Left colon (tissue), 2 donors: ENCODE measurements at regions not wholly inside any gene's neighbourhood (a gene's known extent, or its start where the extent isn't known, plus 50 kb on each side); places are given as distances from the start of the nearest gene placed in this dataset.
"Not testable (repeated sequence)": the region's sequence is repeated elsewhere in the genome, so short reads cannot be mapped to it uniquely, and the experiment has no call there.

Experiments
- ATAC-seq: fragments of 200-7000 bp; cut with Tn5 transposase; one replicate; pipeline ENCODE4 v1.9.1; 2020; ENCODE audit warnings: mild to moderate bottlenecking, moderate library complexity
- DNase-seq, 2 donors: peaks; one replicate each; pipeline ENCODE4 v3.0.0-alpha.2; 2020
- intact Hi-C, 2 donors: fragments of 100-400 bp; cut with DNase I in 1 of 2; cut with micrococcal nuclease in 1 of 2; formaldehyde crosslinking; loops; one replicate each; pipeline versions ENCODE4 v1.11.2 to v1.14.0; 2022; cut with DNase I, micrococcal nuclease
- donor health status: DM: no; HTN: no; CAD: no.
- donor health status: DM: yes; HTN: yes; CAD: no.

DNA sequence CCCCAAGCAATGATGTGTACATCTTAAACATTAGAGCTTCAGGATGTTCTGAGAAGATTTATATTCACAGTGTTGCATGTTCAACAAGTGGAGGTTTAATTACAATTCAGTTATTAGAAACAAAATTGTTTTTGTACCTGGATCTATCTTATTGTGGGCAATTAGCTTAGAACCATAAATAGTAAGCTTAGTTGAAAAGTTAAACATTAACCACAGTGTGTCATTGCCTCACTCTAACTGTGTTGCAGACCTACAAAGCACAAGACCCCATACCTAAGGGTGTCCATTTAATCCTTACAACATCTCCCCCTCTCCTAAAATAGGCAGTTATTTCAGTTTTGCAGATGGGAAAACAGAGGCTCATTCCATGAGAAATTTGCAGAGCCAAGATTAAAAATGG lies 632.0 kb upstream of the SOX9 start:
- DNase-seq (no peak), ATAC-seq (no peak)
- intact Hi-C loops: no loop called here

- DNase-seq: no peak
- intact Hi-C loops: no loop called here
- no peak for ATAC-seq
Observed at GRCh38 chr17:71494062-71494855, 626.6 kb upstream of the SOX9 start.

GRCh38 chr17:71495420-71495819 lies 625.4 kb upstream of the SOX9 start:
- intact Hi-C loops: no loop called here
- ATAC-seq (no peak), DNase-seq (no peak)

GRCh38 chr17:71496552-71496951 lies 624.3 kb upstream of the SOX9 start:
- ATAC-seq (no peak), DNase-seq (no peak)
- intact Hi-C loops: no loop called here

DNA sequence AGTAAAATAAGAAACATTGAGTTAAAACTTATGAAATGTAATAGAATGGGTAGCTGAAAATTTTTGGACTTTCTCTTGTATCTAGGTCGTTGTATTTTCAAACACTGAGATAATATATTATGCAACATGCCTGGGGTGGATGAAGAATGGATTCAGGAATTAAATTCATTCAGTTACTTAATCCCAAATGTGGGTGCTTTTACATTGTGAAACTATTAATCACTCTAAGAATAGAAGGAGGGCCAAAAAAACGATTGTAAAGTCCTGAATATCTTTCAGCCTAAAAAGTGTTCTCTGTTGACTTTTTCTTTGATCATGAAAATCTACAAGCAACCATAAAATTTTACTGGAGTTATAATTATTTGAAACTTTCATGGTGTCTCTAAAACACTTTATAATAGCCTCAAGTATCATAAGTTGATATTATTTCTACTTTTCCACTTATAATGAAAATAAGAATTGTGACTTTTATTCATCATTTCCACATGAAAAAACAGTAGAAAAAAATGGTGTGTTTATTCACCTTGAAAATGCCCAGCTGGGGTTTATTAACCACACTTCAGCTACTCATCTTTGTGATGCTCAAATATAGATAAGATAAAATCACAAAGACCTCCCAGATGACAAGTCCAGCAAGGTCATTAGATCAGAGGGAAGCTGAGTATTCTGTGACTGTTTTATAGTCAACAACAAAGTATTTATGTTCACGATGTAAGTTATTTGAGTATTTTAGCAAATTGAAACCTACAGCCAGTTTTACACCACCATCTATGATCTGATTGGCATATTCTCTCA lies 619.9 kb upstream of the SOX9 start:
- DNase-seq (no peak), ATAC-seq (no peak)
- intact Hi-C loops: no loop called here

- ATAC-seq (no peak), DNase-seq (no peak)
- intact Hi-C loops: no loop called here
Observed at GRCh38 chr17:71501711-71502110, 619.1 kb upstream of the SOX9 start.

DNA sequence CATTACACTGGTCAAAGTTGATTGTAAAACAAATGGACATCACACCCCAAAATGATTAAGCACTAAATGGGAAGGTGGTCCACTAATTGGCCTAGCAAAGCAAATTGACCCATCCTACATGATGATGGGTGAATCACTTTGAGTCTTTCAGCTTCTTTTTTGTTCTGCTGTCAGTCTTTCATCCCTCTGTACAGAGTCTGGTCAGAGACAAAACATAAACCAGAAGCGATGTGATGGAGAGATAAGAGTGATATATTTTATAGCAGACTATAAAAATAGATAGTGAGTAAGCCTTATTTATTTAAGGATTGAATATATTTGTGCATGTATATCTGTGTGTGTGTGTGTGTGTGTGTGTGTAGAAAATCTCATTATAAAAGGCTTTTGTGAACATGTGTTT lies 618.4 kb upstream of the SOX9 start:
- DNase-seq (no peak), ATAC-seq (peak; percentile 51)
- intact Hi-C loops: no loop called here

- ATAC-seq (no peak), DNase-seq (no peak)
- intact Hi-C loops: no loop called here
Observed at GRCh38 chr17:71503710-71504465, 616.9 kb upstream of the SOX9 start.

- no peak for ATAC-seq
- intact Hi-C loops: no loop called here
- no peak for DNase-seq
Observed at GRCh38 chr17:71505200-71505599, 615.6 kb upstream of the SOX9 start.

DNA sequence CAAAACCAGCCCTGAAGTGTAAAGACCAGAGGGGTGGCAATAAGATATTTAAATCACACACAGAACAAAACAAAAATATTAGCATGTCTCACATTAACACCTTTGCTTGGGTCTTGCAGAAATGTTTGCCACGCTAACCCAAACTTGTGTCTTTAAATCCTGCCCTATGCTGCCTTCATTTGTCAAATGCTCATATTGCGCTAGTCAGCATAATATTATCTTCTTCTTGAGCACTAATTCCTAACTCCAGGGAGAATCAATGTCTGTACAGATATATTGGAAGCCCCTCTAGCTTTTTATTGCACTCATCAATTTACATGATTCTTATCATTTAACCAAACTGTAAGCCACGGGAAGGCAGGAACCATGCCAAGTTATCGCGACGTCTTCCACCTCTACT lies 614.8 kb upstream of the SOX9 start:
- intact Hi-C loops: no loop called here
- no peak for DNase-seq
- ATAC-seq: no peak

GRCh38 chr17:71511266-71511995 lies 609.4 kb upstream of the SOX9 start:
- intact Hi-C loops: no loop called here
- ATAC-seq: peak; percentile 54
- DNase-seq: no peak

DNA sequence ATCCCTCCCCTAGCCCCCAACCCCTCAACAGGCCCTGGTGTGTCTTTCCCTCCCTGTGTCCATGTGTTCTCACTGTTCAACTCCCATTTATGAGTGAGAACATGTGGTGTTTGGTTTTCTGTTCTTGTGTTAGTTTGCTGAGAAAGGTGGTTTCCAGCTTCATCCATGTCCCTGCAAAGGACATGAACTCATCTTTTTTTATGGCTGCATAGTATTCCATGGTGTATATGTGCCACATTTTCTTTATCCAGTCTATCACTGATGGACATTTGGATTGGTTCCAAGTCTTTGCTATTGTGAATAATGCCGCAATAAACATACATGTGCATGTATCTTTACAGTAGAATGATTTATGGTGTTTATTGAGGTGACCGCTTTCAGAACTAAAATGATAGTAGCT lies 607.1 kb upstream of the SOX9 start:
- DNase-seq, ATAC-seq, intact Hi-C loops: not testable (repeated sequence)

GRCh38 chr17:71516149-71516548 lies 604.7 kb upstream of the SOX9 start:
- no peak for DNase-seq
- intact Hi-C loops: no loop called here
- no peak for ATAC-seq

GRCh38 chr17:71519285-71519684 lies 601.5 kb upstream of the SOX9 start:
- intact Hi-C loops: no loop called here
- no peak for ATAC-seq
- no peak for DNase-seq

DNA sequence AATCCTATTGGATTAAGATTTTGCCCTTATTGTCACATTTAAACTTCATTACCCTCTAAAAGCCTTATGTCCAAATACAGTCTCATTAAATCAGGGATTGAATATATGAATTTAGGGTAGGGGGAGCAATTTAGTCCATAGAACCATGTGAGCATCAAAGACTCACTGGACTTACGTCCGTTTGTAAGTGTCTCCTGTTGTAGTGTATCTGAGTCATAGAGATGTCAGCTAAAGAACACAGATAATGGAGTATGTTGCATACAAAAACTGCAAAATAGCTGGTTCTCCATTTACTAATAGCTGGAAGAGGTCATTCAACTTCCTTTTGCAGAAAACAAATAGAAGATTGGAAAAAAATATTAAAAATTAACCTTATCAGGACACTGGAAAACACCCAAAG lies 599.1 kb upstream of the SOX9 start:
- ATAC-seq (no peak), DNase-seq (no peak)
- intact Hi-C loops: no loop called here

- DNase-seq (no peak), ATAC-seq (no peak)
- intact Hi-C loops: no loop called here
Observed at GRCh38 chr17:71522383-71522782, 598.4 kb upstream of the SOX9 start.

DNA sequence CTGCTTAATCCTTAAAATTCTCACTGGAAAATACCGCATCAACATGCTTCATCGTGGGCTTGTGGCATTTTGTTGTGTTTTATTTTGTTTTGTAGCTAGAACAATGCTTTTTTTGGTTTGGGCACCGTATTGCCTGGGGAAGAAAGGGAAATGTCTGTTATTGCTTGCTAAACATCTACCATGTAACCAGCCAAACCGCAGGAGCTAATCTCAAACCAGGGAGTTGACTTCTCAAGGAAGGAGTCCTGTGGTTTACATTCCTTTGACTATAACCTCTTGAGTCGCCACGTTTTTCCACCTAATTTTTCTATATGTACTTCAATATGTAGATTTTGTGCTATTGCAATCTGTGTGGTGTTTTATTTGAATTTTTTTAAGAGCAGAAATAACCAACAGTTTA lies 593.5 kb upstream of the SOX9 start:
- ATAC-seq: no peak
- intact Hi-C loops: no loop called here
- no peak for DNase-seq

DNA sequence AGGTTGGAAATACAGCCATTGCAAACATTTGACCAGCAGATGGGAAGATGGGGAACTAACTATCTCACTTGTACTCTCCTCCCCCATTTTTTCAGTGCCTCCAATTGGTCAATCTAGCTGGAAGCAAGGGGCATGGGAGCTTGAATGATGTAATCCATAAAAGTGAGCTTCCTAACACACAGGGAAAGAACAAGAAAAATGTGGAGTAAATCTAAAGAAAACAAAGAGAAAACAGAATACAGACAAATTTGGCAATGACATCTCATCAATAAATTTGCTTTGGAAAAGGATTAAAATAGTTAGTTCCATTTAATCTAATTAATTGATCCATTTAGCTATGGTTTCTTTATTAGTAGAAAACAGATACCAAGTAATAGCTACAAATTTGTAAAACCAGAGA lies 592.6 kb upstream of the SOX9 start:
- intact Hi-C loops: no loop called here
- ATAC-seq (no peak), DNase-seq (no peak)

DNA sequence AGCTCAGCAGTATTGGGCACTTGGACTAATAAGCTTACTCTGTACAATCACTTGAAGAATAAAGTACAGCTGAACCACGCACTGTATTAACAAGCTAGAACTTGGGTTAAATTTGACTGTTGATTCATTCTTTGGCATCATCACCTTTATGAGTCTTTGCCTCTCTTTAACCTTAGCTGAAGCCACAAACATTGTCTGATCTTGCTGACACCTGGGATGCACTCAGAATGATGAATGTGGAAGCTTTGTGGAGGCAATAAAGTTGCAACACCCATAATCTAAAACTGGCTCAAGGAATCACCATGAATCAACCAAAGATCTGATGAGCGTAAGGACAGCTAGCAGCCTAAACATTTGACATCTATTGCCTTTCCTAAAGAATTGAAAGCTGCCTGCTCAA lies 590.6 kb upstream of the SOX9 start:
- intact Hi-C loops: no loop called here
- DNase-seq (no peak), ATAC-seq (no peak)
